HepG2 (cell line): ENCODE measurements at regions not wholly inside any gene's neighbourhood (a gene's known extent, or its start where the extent isn't known, plus 50 kb on each side); places are given as distances from the start of the nearest gene placed in this dataset.

Experiments
- ATAC-seq: fragments of 200-7000 bp; cut with Tn5 transposase; 3 replicates; pipeline ENCODE4 v1.9.1; 2020; ENCODE audit warnings: mild to moderate bottlenecking, moderate library complexity
- BruUV-seq: library from RNA; stranded (reverse); fragments of 400-500 nt; replicated peaks from 2 replicates; lab custom pipeline; 2021; lab: Mats Ljungman, UMichigan
- CTCF ChIA-PET: fragments of 300-600 bp; formaldehyde crosslinking; extraction: SDS; loops from one replicate; lab custom pipeline; 2021; ENCODE audit warnings: low total read pairs, inconsistent platforms, low intra/inter-chr PET ratio; lab: Yijun Ruan, JAX
- POLR2A ChIA-PET: fragments of 350-600 bp; sonication (Branson Sonifier 250); formaldehyde crosslinking; loops from one replicate; lab custom pipeline; 2020; ENCODE audit warnings: antibody characterized with exemption, inconsistent platforms; lab: Yijun Ruan, JAX
- DNase-seq: peaks from one replicate; pipeline ENCODE4 v3.0.0-alpha.2; 2015; ENCODE audit warnings: low spot score
- FAIRE-seq: peaks from 3 replicates; lab custom pipeline; 2011; peaks lifted over from hg19 to GRCh38; lab: Jason Lieb, UNC
- H2AFZ ChIP-seq: one replicate; pipeline ENCODE4 v1.6.1; 2011; ENCODE audit warnings: low read length, inconsistent platforms
- H3K27ac ChIP-seq: fragments of 300-600 bp; 3 replicates; pipeline ENCODE4 v1.8.0; 2011; ENCODE audit warnings: mixed run types, mild to moderate bottlenecking, mixed read lengths, low read length, inconsistent platforms; ENCODE audit not compliant: insufficient read depth; ENCODE audit errors: extremely low read length
- H3K27me3 ChIP-seq, 2 experiments: fragments of 200-600 bp in 1 of 2; 2 replicates in 1 of 2; 3 replicates in 1 of 2; pipeline versions ENCODE4 v1.6.0 to v1.8.0; 2011; ENCODE audit warnings: low read length in 2 of 2, mild to moderate bottlenecking in 2 of 2, moderate library complexity in 2 of 2, inconsistent platforms in 1 of 2; ENCODE audit not compliant: insufficient read depth in 2 of 2, control insufficient read depth in 1 of 2
- H3K36me3 ChIP-seq, 2 experiments: fragments of 200-600 bp in 1 of 2; replicated peaks in 1 of 2; 2 replicates in 1 of 2; 3 replicates in 1 of 2; pipeline versions ENCODE4 v1.5.1 to v1.8.0; 2011; ENCODE audit warnings: low read length in 2 of 2, inconsistent platforms in 1 of 2; ENCODE audit not compliant: insufficient read depth in 2 of 2, control insufficient read depth in 1 of 2
- H3K4me1 ChIP-seq: 2 replicates; pipeline ENCODE4 v1.5.1; 2012; ENCODE audit warnings: low read length, inconsistent platforms; ENCODE audit not compliant: insufficient read depth
- H3K4me2 ChIP-seq: 2 replicates; pipeline ENCODE4 v1.6.0; 2011; ENCODE audit warnings: low read depth, low read length, inconsistent platforms
- H3K4me3 ChIP-seq, 3 experiments: fragments of 200-600 bp in 1 of 3; sonication (generic), shearing (Covaris generic) in 1 of 3; replicated peaks in 1 of 3; 2 replicates each; pipeline ENCODE4 v1.5.1; 2011 to 2016; ENCODE audit warnings: low read length in 3 of 3, inconsistent platforms in 2 of 3, low read depth in 2 of 3, mild to moderate bottlenecking in 2 of 3, control low read depth in 1 of 3, mixed read lengths in 1 of 3; ENCODE audit not compliant: insufficient read depth in 1 of 3
- H3K79me2 ChIP-seq: one replicate; pipeline ENCODE4 v1.6.1; 2011; ENCODE audit warnings: low read length, inconsistent platforms; ENCODE audit not compliant: insufficient read depth
- H3K9ac ChIP-seq: 2 replicates; pipeline ENCODE4 v1.6.0; 2011; ENCODE audit warnings: mild to moderate bottlenecking, low read depth, low read length, inconsistent platforms; ENCODE audit not compliant: insufficient read depth
- H3K9me3 ChIP-seq: 2 replicates; pipeline ENCODE4 v1.5.1; 2012; ENCODE audit warnings: mild to moderate bottlenecking, low read length
- H4K20me1 ChIP-seq: 2 replicates; pipeline ENCODE4 v1.6.0; 2011; ENCODE audit warnings: inconsistent platforms, mild to moderate bottlenecking, low read length, moderate library complexity; ENCODE audit not compliant: insufficient read depth
- CEBPB ChIP-seq: IDR thresholded peaks from 2 replicates; pipeline ENCODE4 v1.6.1; 2011; ENCODE audit warnings: low read depth, low read length, improper control_type of control experiment, borderline replicate concordance
- HMGA1 ChIP-seq: sonication (generic); formaldehyde crosslinking; conservative IDR thresholded peaks from 2 replicates; pipeline ENCODE4 v1.4.0; 2020; ENCODE audit warnings: missing genetic modification reagents
- NR2F1 ChIP-seq, 2 experiments: fragments of 450-650 bp in 1 of 2; formaldehyde crosslinking in 1 of 2; IDR thresholded peaks; 2 replicates each; pipeline versions ENCODE4 v1.5.0 to v1.6.1; 2016 to 2020; ENCODE audit warnings: mild to moderate bottlenecking in 1 of 2, missing compliant biosample characterization in 1 of 2, missing genetic modification reagents in 1 of 2, moderate library complexity in 1 of 2
- REXO4 ChIP-seq: sonication (generic); formaldehyde crosslinking; IDR thresholded peaks from 2 replicates; pipeline ENCODE4 v1.8.0; 2022; ENCODE audit warnings: missing genetic modification reagents, mild to moderate bottlenecking, borderline replicate concordance
- RFX3 ChIP-seq: IDR thresholded peaks from 2 replicates; pipeline ENCODE4 v1.6.1; 2016; ENCODE audit warnings: missing biosample characterization, missing genetic modification reagents
- SNAPC2 ChIP-seq: sonication (generic); formaldehyde crosslinking; IDR thresholded peaks from 2 replicates; pipeline ENCODE4 v1.8.1; 2022; ENCODE audit warnings: mild to moderate bottlenecking, missing genetic modification reagents
- ZBTB42 ChIP-seq: sonication (generic); formaldehyde crosslinking; IDR thresholded peaks from 2 replicates; pipeline ENCODE4 v1.5.0; 2020; ENCODE audit warnings: mild to moderate bottlenecking, missing genetic modification reagents
- ZNF12 ChIP-seq: sonication (generic); formaldehyde crosslinking; IDR thresholded peaks from 2 replicates; pipeline ENCODE4 v1.5.0; 2020; ENCODE audit warnings: missing genetic modification reagents
- ZNF446 ChIP-seq: sonication (generic); formaldehyde crosslinking; IDR thresholded peaks from 2 replicates; pipeline ENCODE4 v1.5.0; 2020; ENCODE audit warnings: mild to moderate bottlenecking, missing genetic modification reagents
- ZNF460 ChIP-seq: sonication (generic); formaldehyde crosslinking; IDR thresholded peaks from 2 replicates; pipeline ENCODE4 v1.5.1; 2020; ENCODE audit warnings: missing genetic modification reagents, mild to moderate bottlenecking, borderline replicate concordance
- ZNF790 ChIP-seq: sonication (generic); formaldehyde crosslinking; IDR thresholded peaks from 2 replicates; pipeline ENCODE4 v1.8.0; 2022; ENCODE audit warnings: missing genetic modification reagents, mild to moderate bottlenecking, borderline replicate concordance
- WGBS: methylation state at CpG from one replicate; pipeline ENCODE4 v1.1.6; 2017; ENCODE audit warnings: low lambda C conversion rate; 5-methylcytosine and 5-hydroxymethylcytosine counted together
- in situ Hi-C: cut with HindIII; loops from 2 replicates; pipeline ENCODE4 v1.10.0; 2017; ENCODE audit warnings: low pct_unique_long_range_greater_than_20kb; ENCODE audit not compliant: extremely low pct_ligation_motif_present
- intact Hi-C: fragments of 100-400 bp; cut with micrococcal nuclease; formaldehyde crosslinking; loops from one replicate; pipeline ENCODE4 v1.10.0; 2022; ENCODE audit not compliant: unreplicated experiment
- TF ChIP-seq, protein P1 (sequence below): sonication (generic); formaldehyde crosslinking; IDR thresholded peaks from 2 replicates; pipeline ENCODE4 v1.8.1; 2023; ENCODE audit warnings: mild to moderate bottlenecking, missing genetic modification reagents, borderline replicate concordance

DNA sequence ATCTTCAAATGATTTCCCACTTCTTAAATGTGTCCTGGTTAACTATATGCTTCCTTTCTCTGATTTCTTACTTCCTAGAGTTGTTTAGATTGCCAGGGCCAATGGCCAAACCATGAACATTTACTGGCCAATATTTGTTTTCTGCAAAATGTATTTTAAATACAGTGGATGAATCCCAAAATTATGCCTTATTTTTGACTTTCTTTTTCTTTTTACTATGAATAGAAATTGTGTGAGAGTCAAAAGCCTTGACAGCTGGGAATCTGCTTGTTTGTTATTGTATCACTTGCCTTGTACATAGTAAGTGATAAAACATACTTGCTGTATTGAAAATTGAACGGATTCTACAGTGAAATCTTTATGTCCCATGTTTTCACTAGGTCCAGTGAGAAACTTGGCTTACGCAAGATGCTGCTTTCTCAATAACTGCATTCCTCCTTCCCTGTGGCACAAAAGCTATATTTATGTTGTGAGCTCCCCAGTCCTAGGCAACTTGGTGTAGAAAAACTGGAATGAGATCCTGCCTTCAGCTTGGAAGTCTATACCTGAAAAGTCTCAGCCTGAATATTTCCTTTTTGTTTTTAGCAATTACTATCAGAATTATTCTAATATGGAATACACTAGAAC, 295.2 kb downstream of the EPHA7 start:
- FAIRE-seq = no peak
- in situ Hi-C loops (no loop called here), intact Hi-C loops (no loop called here)
- no TSS peak for BruUV-seq
- TF ChIP-seq CEBPB (peak; percentile 44; the same call in 1 of the 2 replicates), SNAPC2 (CRISPR knock-in tag) (no peak)
- Histone ChIP-seq H3K27me3 (no peaks in the 10 kb centered on the region), H3K36me3 (no peaks in the 10 kb centered on the region), H3K4me3 (no peak overlapping the region), H3K4me1 (no peaks in the 10 kb centered on the region), H3K9me3 (no peaks in the 10 kb centered on the region), H3K79me2 (no peaks in the 10 kb centered on the region), H3K27ac (no peak overlapping the region), H3K9ac (no peak overlapping the region), H2AFZ (no peak overlapping the region), H3K4me2 (no peak overlapping the region), H4K20me1 (no peaks in the 10 kb centered on the region)
- no peak for ATAC-seq
- ChIA-PET POLR2A (no interaction called here), CTCF (no interaction called here)
- peak; percentile 2 for DNase-seq
- WGBS = 3% methylated on average over 2 of the region's 2 CpGs

DNA sequence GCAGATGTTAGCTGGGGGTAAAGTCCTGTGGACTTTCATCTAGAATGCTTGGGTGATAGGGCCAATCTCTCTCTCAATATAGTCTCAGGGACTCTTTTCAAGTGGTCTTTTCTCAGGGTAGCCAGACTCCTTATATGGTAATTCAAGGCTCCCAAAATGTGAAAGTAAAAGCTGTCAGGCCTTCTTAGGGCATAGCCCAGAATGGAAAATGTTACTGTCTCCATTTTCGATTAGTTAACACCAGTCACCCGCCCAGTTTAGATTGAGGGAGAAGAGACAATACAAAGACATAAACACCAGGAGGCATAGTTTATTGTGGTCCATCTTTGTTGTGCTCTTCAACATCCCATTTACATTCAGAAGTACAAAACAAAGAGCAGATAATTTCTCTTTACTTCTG, 295.8 kb downstream of the EPHA7 start:
- H3K9me3 ChIP-seq = no peaks in the 10 kb centered on the region
- intact Hi-C loops = no loop called here

More for the DNA sequence above, 295.8 kb downstream of the EPHA7 start:
- Histone ChIP-seq H3K4me1 (no peaks in the 10 kb centered on the region), H3K4me3 (no peak overlapping the region), H3K27me3 (no peaks in the 10 kb centered on the region), H4K20me1 (no peaks in the 10 kb centered on the region), H3K27ac (no peak overlapping the region), H3K9ac (no peak overlapping the region), H3K36me3 (no peaks in the 10 kb centered on the region), H3K4me2 (no peak overlapping the region), H2AFZ (no peak overlapping the region), H3K79me2 (no peaks in the 10 kb centered on the region)
- POLR2A ChIA-PET = no interaction called here
- no peak for ATAC-seq
- CTCF ChIA-PET = no interaction called here
- no peak for FAIRE-seq
- 4% methylated on average over 2 of the region's 2 CpGs for WGBS
- in situ Hi-C loops = no loop called here
- DNase-seq = no peak
- TF ChIP-seq NR2F1 (CRISPR knock-in tag; IDR thresholded peaks at IDR 0.05) (no peak), ZBTB42 (CRISPR knock-in tag) (no peak), ZNF790 (no peak), ZNF460 (CRISPR knock-in tag) (no peak), ZNF446 (CRISPR knock-in tag) (no peak), REXO4 (CRISPR knock-in tag) (no peak), HMGA1 (CRISPR knock-in tag) (no peak), RFX3 (no peak), ZNF12 (CRISPR knock-in tag) (no peak)
- TF ChIP-seq, protein P1, sequence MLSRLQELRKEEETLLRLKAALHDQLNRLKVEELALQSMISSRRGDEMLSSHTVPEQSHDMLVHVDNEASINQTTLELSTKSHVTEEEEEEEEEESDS = no peak
- BruUV-seq = no TSS peak
